Lower lobe of right lung (tissue), 2 donors: ENCODE measurements at regions not wholly inside any gene's neighbourhood (a gene's known extent, or its start where the extent isn't known, plus 50 kb on each side); places are given as distances from the start of the nearest gene placed in this dataset.

ENCODE experiments used
- ATAC-seq, 2 donors: fragments of 200-7000 bp; cut with Tn5 transposase; one replicate each; pipeline ENCODE4 v1.9.1; 2020 to 2022; ENCODE audit warnings: mild to moderate bottlenecking in 2 of 2, moderate library complexity in 2 of 2
- DNase-seq: peaks from one replicate; pipeline ENCODE4 v3.0.0-alpha.2; 2020
- H3K27ac ChIP-seq: fragments of 200-600 bp; one replicate; pipeline ENCODE4 v1.8.0; 2022
- H3K27me3 ChIP-seq: fragments of 200-600 bp; one replicate; pipeline ENCODE4 v1.8.0; 2022; ENCODE audit warnings: low read depth
- H3K36me3 ChIP-seq: fragments of 200-600 bp; one replicate; pipeline ENCODE4 v1.8.0; 2022; ENCODE audit warnings: mild to moderate bottlenecking
- H3K4me1 ChIP-seq: fragments of 200-600 bp; one replicate; pipeline ENCODE4 v1.8.0; 2022
- H3K4me3 ChIP-seq: fragments of 200-600 bp; one replicate; pipeline ENCODE4 v1.8.0; 2022; ENCODE audit warnings: mild to moderate bottlenecking
- H3K9me3 ChIP-seq: fragments of 200-600 bp; one replicate; pipeline ENCODE4 v1.8.0; 2022
- intact Hi-C: fragments of 100-400 bp; cut with DNase I; formaldehyde crosslinking; loops from one replicate; pipeline ENCODE4 v1.11.0; 2022
- TF ChIP-seq, protein P1 (sequence below): fragments of 200-600 bp; IDR thresholded peaks from one replicate; pipeline ENCODE4 v1.8.0; 2022; ENCODE audit warnings: antibody characterized with exemption, mild to moderate bottlenecking
- donor health status: DM: no; HTN: yes; CAD: no; lungs with severe emphysema.

DNA sequence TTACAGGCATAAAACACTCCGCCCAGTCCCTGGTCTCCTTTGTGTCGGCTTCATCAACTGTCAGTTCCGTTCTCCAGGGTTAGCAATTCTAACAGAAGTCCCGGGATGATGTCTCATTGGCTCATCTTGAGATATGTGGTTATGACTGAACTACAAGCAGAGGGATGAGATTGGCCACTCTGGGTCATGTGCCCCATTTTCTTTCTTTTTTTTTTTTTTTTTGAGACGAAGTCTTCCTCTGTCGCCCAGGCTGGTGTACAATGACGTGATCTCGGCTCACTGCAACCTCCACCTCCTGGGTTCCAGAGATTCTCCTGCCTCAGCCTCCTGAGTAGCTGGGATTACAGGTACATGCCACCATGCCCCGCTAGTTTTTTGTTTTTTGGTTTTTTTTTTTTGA is 95.4 kb upstream of the MRI1 start:
- H3K27ac ChIP-seq, result no peak overlapping the region
- TF ChIP-seq, protein P1, sequence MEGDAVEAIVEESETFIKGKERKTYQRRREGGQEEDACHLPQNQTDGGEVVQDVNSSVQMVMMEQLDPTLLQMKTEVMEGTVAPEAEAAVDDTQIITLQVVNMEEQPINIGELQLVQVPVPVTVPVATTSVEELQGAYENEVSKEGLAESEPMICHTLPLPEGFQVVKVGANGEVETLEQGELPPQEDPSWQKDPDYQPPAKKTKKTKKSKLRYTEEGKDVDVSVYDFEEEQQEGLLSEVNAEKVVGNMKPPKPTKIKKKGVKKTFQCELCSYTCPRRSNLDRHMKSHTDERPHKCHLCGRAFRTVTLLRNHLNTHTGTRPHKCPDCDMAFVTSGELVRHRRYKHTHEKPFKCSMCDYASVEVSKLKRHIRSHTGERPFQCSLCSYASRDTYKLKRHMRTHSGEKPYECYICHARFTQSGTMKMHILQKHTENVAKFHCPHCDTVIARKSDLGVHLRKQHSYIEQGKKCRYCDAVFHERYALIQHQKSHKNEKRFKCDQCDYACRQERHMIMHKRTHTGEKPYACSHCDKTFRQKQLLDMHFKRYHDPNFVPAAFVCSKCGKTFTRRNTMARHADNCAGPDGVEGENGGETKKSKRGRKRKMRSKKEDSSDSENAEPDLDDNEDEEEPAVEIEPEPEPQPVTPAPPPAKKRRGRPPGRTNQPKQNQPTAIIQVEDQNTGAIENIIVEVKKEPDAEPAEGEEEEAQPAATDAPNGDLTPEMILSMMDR, result no peak
- H3K9me3 ChIP-seq, result no peaks in the 10 kb centered on the region
- no peak for DNase-seq
- no peak for ATAC-seq
- H3K27me3 ChIP-seq, result no peaks in the 10 kb centered on the region
- H3K4me1 ChIP-seq, result no peaks in the 10 kb centered on the region
- H3K36me3 ChIP-seq, result no peaks in the 10 kb centered on the region
- intact Hi-C loops, result no loop called here
- H3K4me3 ChIP-seq, result no peak overlapping the region

DNA sequence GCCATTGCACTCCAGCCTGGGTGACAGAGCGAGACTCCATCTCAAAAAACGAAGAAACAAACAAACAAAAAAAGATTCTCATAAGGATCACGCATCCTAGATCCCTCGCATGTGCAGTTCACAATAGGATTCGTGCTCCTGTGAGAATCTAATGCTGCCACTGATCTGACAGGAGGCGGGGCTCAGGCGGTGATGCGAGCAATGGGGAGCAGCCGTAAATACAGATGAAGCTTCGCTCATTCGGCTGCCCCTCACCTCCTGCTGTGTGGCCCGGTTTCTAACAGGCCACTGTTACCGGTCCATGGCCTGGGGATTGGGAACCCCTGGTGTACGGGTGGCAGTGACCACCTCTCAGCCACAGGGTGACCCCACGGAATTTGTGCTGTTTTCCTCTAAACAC is 98.2 kb upstream of the MRI1 start:
- ATAC-seq (no peak), DNase-seq (no peak)
- Histone ChIP-seq H3K4me3 (no peak overlapping the region), H3K9me3 (no peaks in the 10 kb centered on the region), H3K27ac (no peak overlapping the region), H3K4me1 (no peaks in the 10 kb centered on the region), H3K36me3 (no peaks in the 10 kb centered on the region), H3K27me3 (no peaks in the 10 kb centered on the region)
- TF ChIP-seq, protein P1, result no peak
- intact Hi-C loops, result no loop called here

DNA sequence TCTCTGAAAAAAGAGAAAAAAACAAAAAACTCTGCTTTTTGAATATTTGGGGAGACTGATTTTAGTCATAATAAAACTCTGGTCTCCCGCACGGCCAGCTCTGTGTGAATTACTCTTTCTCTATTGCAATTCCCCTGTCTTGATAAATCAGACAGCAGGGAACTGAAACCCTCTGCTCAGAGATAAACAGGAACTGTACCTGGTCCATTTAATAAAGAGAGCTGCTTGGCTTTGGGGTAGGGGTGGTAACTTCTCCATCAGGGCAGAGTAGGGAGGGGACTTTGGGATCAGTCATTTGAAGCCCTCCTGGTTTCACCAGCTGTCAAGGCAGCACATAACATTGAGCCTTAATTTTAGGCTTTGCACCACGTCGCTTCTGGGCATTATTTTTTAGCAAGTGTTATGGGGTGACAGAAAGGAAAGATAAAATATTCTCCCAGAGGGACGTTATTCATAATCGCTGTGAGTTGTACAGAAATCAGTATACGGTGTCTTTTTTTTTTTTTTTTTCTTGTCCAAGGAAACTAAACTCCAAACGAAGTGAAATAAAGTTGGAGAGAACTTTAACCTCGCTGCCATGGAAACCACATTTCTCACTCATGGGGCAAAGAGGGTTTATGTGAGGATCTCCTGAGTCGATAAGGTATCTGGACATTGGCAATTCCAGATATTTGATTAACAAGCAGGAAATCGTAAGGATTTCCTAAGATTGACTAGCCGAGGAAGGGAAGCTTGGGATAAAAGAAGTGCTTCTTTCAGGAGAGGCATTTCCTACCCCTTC is 99.0 kb upstream of the MRI1 start:
- no peak for DNase-seq
- H3K27me3 ChIP-seq, result no peaks in the 10 kb centered on the region
- TF ChIP-seq, protein P1, result no peak

DNA sequence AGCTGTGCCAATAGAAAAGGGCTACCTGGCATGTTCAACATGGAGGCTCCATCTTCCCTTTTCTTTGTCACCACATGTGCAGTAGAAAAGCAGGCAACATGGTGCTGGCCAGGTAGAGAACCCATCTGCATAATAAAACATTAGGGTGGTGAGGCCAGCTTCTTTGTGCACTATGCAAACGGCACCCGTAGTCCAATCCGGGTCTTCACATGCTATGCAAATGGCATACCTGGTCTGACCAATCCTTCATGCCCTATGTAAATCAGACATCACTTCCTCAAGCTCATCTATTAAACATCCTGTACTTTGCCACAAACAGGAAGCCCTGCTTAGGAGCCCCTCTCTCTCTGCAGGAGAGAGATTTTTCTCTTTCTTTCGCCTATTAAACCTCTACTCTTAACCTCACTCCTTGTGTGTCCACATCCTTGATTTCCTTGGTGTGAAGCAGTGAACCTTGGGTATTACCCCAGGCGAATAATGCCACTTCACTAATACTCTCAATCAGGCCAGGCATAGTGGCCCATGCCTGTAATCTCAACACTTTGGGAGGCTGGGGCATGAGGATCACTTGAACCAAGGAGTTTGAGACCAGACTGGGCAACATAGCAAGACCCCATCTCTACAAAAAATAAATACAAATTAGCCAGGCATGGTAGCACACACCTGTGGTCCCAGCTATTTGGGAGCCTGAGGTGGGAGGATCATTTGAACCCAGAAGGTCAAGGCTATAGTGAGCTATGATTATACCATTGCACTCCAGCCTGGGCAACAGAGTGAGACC is 111.3 kb upstream of the MRI1 start:
- intact Hi-C loops, result no loop called here
- no peak for ATAC-seq
- DNase-seq, result no peak
- H3K4me1 ChIP-seq, result no peaks in the 10 kb centered on the region
- no peaks in the 10 kb centered on the region for H3K36me3 ChIP-seq
- H3K9me3 ChIP-seq, result no peaks in the 10 kb centered on the region
- H3K27ac ChIP-seq, result no peak overlapping the region
- no peak overlapping the region for H3K4me3 ChIP-seq
- H3K27me3 ChIP-seq, result no peaks in the 10 kb centered on the region
- TF ChIP-seq, protein P1, result no peak

More for the DNA sequence above, 99.0 kb upstream of the MRI1 start:
- H3K27ac ChIP-seq, result no peak overlapping the region
- no peak overlapping the region for H3K4me3 ChIP-seq
- ATAC-seq, result no peak
- H3K4me1 ChIP-seq, result no peaks in the 10 kb centered on the region
- H3K36me3 ChIP-seq, result no peaks in the 10 kb centered on the region
- no peaks in the 10 kb centered on the region for H3K9me3 ChIP-seq
- intact Hi-C loops, result no loop called here

DNA sequence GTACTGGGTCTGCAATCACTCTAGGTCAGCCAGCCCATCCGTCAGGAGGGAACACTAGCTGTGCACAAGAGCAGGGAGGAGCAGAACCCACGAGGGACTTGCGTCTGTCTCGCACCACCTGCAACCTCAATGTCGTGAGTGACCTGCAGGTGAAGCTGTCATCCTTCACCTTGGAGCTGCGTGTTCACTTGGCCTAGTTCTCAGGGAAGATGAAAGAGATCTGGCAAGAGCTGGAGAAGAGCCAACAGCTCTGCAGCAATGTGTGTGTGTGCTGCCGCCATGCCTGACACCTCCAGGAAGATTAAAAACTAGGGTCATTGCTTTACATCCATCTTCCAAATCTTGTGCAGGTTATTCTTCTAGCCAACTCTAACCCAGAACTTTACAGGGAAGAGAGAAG is 117.6 kb upstream of the MRI1 start:
- TF ChIP-seq, protein P1, result no peak
- ATAC-seq (no peak), DNase-seq (no peak)
- no peaks in the 10 kb centered on the region for H3K27me3 ChIP-seq
- H3K4me3 ChIP-seq, result no peak overlapping the region
- no peaks in the 10 kb centered on the region for H3K9me3 ChIP-seq
- no peaks in the 10 kb centered on the region for H3K4me1 ChIP-seq
- no peak overlapping the region for H3K27ac ChIP-seq
- intact Hi-C loops, result no loop called here
- no peaks in the 10 kb centered on the region for H3K36me3 ChIP-seq
